H1 (cell line): ENCODE measurements at regions not wholly inside any gene's neighbourhood (a gene's known extent, or its start where the extent isn't known, plus 50 kb on each side); places are given as distances from the start of the nearest gene placed in this dataset.

Experiments
- CTCF ChIA-PET: fragments of 300-600 bp; sonication (Branson Sonifier 250); formaldehyde crosslinking; loops from one replicate; lab custom pipeline; 2021; ENCODE audit not compliant: partially characterized antibody; lab: Charles Lee
- POLR2A ChIA-PET: fragments of 300-600 bp; sonication (Branson Sonifier 250); formaldehyde crosslinking; loops from one replicate; lab custom pipeline; 2021; ENCODE audit warnings: inconsistent platforms; ENCODE audit not compliant: partially characterized antibody; lab: Charles Lee
- DNase-seq, 2 experiments: peaks; one replicate each; pipeline versions ENCODE4 v3.0.0 to v3.0.0-alpha.2; 2010 to 2022; ENCODE audit warnings: low spot score in 2 of 2, low read depth in 1 of 2, mixed read lengths in 1 of 2
- FAIRE-seq: peaks from 2 replicates; lab custom pipeline; 2011; peaks lifted over from hg19 to GRCh38; lab: Jason Lieb, UNC
- H2AFZ ChIP-seq: 2 replicates; pipeline ENCODE4 v1.8.1; 2012; ENCODE audit warnings: low read length, inconsistent platforms
- H2AK5ac ChIP-seq: 2 replicates; pipeline ENCODE4 v1.6.1; 2013; ENCODE audit warnings: low read depth, low read length
- H2BK120ac ChIP-seq: replicated peaks from 2 replicates; pipeline ENCODE3; 2013; ENCODE audit warnings: low read depth, low read length, inconsistent platforms
- H2BK12ac ChIP-seq: 2 replicates; pipeline ENCODE4 v1.6.1; 2013; ENCODE audit warnings: low read depth, low read length
- H2BK15ac ChIP-seq: 2 replicates; pipeline ENCODE4 v1.6.1; 2013; ENCODE audit warnings: low read length
- H2BK20ac ChIP-seq: 2 replicates; pipeline ENCODE4 v1.6.1; 2013; ENCODE audit warnings: low read length
- H2BK5ac ChIP-seq: 2 replicates; pipeline ENCODE4 v1.6.1; 2013; ENCODE audit warnings: low read depth, low read length
- H3K14ac ChIP-seq: 2 replicates; pipeline ENCODE4 v1.6.1; 2013; ENCODE audit warnings: inconsistent platforms; ENCODE audit not compliant: insufficient read length
- H3K18ac ChIP-seq: 2 replicates; pipeline ENCODE4 v1.6.1; 2013; ENCODE audit warnings: low read length; ENCODE audit errors: extremely low read depth
- H3K23ac ChIP-seq: 2 replicates; pipeline ENCODE4 v1.6.1; 2013; ENCODE audit warnings: inconsistent platforms; ENCODE audit not compliant: insufficient read length
- H3K23me2 ChIP-seq: 2 replicates; pipeline ENCODE4 v1.6.1; 2013; ENCODE audit warnings: low read depth, low read length
- H3K27ac ChIP-seq: 2 replicates; pipeline ENCODE4 v1.6.1; 2011; ENCODE audit warnings: low read depth, low read length, inconsistent platforms
- H3K27me3 ChIP-seq, 4 experiments: replicated peaks in 1 of 4; 1 replicate in 1 of 4; 2 replicates in 3 of 4; pipeline versions ENCODE4 v1.6.1 to v1.8.1; 2011 to 2013; ENCODE audit warnings: low read length in 3 of 4, mild to moderate bottlenecking in 3 of 4, inconsistent platforms in 2 of 4, mixed read lengths in 2 of 4, moderate library complexity in 1 of 4; ENCODE audit not compliant: control insufficient read depth in 3 of 4, insufficient read depth in 3 of 4; ENCODE audit errors: extremely low read depth in 1 of 4
- H3K36me3 ChIP-seq, 4 experiments: 2 replicates each; pipeline versions ENCODE4 v1.6.1 to v1.8.1; 2011 to 2013; ENCODE audit warnings: mild to moderate bottlenecking in 4 of 4, low read length in 3 of 4, moderate library complexity in 2 of 4, control low read depth in 1 of 4, inconsistent platforms in 1 of 4; ENCODE audit not compliant: insufficient read depth in 4 of 4, control insufficient read depth in 2 of 4
- H3K4ac ChIP-seq: replicated peaks from 2 replicates; pipeline ENCODE3; 2013; ENCODE audit warnings: low read length, low read depth, mixed read lengths, inconsistent platforms; ENCODE audit not compliant: insufficient read length
- H3K4me1 ChIP-seq, 4 experiments: replicated peaks in 1 of 4; 1 replicate in 1 of 4; 2 replicates in 3 of 4; pipeline versions ENCODE4 v1.6.1 to v1.8.1; 2011 to 2013; ENCODE audit warnings: low read length in 3 of 4, inconsistent platforms in 2 of 4, mixed read lengths in 1 of 4; ENCODE audit not compliant: insufficient read depth in 4 of 4, control insufficient read depth in 3 of 4
- H3K4me2 ChIP-seq, 2 experiments: 2 replicates each; pipeline versions ENCODE4 v1.6.1 to v1.8.1; 2011 to 2013; ENCODE audit warnings: low read depth in 2 of 2, low read length in 2 of 2, control low read depth in 1 of 2, inconsistent platforms in 1 of 2, mild to moderate bottlenecking in 1 of 2; ENCODE audit not compliant: insufficient read depth in 1 of 2
- H3K4me3 ChIP-seq, 4 experiments: fragments of 200-600, 300-600 bp in 1 of 4; sonication (generic), shearing (Covaris generic), sonication (Bioruptor Twin) in 1 of 4; 2 replicates each; pipeline versions ENCODE4 v1.5.1 to v1.8.1; 2011 to 2016; ENCODE audit warnings: low read length in 4 of 4, low read depth in 3 of 4, control low read depth in 2 of 4, inconsistent platforms in 2 of 4, mild to moderate bottlenecking in 2 of 4, mixed read lengths in 1 of 4, moderate library complexity in 1 of 4; ENCODE audit not compliant: insufficient read depth in 2 of 4; ENCODE audit errors: extremely low read depth in 1 of 4
- H3K56ac ChIP-seq: replicated peaks from 2 replicates; pipeline ENCODE3; 2013; ENCODE audit warnings: low read depth, mild to moderate bottlenecking, mixed read lengths, low read length, inconsistent platforms; ENCODE audit not compliant: insufficient read length
- H3K79me1 ChIP-seq: 2 replicates; pipeline ENCODE4 v1.6.1; 2013; ENCODE audit warnings: low read depth, low read length, control low read depth
- H3K79me2 ChIP-seq, 2 experiments: 2 replicates each; pipeline versions ENCODE4 v1.6.1 to v1.8.1; 2012 to 2013; ENCODE audit warnings: low read length in 2 of 2, mild to moderate bottlenecking in 2 of 2, inconsistent platforms in 1 of 2; ENCODE audit not compliant: insufficient read depth in 2 of 2, control insufficient read depth in 1 of 2
- H3K9ac ChIP-seq, 4 experiments: replicated peaks in 1 of 4; 1 replicate in 1 of 4; 2 replicates in 3 of 4; pipeline versions ENCODE4 v1.6.1 to v1.8.1; 2011 to 2013; ENCODE audit warnings: low read depth in 3 of 4, low read length in 3 of 4, control low read depth in 2 of 4, mild to moderate bottlenecking in 2 of 4, moderate library complexity in 2 of 4, inconsistent platforms in 1 of 4; ENCODE audit errors: extremely low read depth in 1 of 4
- H3K9me3 ChIP-seq, 2 experiments: 2 replicates each; pipeline versions ENCODE4 v1.6.1 to v1.8.1; 2012 to 2013; ENCODE audit warnings: mild to moderate bottlenecking in 2 of 2, moderate library complexity in 2 of 2, control low read depth in 1 of 2, inconsistent platforms in 1 of 2, low read depth in 1 of 2, low read length in 1 of 2, mixed read lengths in 1 of 2; ENCODE audit not compliant: insufficient read depth in 2 of 2
- H4K20me1 ChIP-seq, 2 experiments: replicated peaks in 1 of 2; 2 replicates each; pipeline versions ENCODE3 to v1.8.1; 2011 to 2013; ENCODE audit warnings: inconsistent platforms in 2 of 2, low read length in 2 of 2, mild to moderate bottlenecking in 1 of 2; ENCODE audit not compliant: insufficient read depth in 2 of 2, control insufficient read depth in 1 of 2
- H4K5ac ChIP-seq: 2 replicates; pipeline ENCODE4 v1.6.1; 2013; ENCODE audit warnings: low read length, low read depth, mixed read lengths, inconsistent platforms; ENCODE audit not compliant: insufficient read length
- H4K8ac ChIP-seq: 2 replicates; pipeline ENCODE4 v1.8.0; 2013; ENCODE audit warnings: mild to moderate bottlenecking, moderate library complexity, low read length, inconsistent platforms; ENCODE audit not compliant: insufficient read depth; ENCODE audit errors: extremely low read depth
- H4K91ac ChIP-seq: replicated peaks from 2 replicates; pipeline ENCODE3; 2013; ENCODE audit warnings: low read length, mixed read lengths, inconsistent platforms; ENCODE audit not compliant: insufficient read length
- BACH1 ChIP-seq: IDR thresholded peaks from 2 replicates; pipeline ENCODE4 v1.6.1; 2012; ENCODE audit warnings: low read length, improper control_type of control experiment
- BCL11A ChIP-seq, 2 experiments: IDR thresholded peaks; one replicate each; pipeline ENCODE4 v1.6.1; 2011; ENCODE audit warnings: low read depth in 2 of 2, low read length in 2 of 2, mild to moderate bottlenecking in 2 of 2
- CBX5 ChIP-seq: fragments of 300-800, 300-1000 bp; sonication (generic); IDR thresholded peaks from 2 replicates; pipeline ENCODE4 v1.7.1; 2016; ENCODE audit warnings: antibody characterized with exemption, low read length, low read depth
- CHD1 ChIP-seq: IDR thresholded peaks from 2 replicates; pipeline ENCODE4 v1.6.1; 2012; ENCODE audit warnings: low read depth, low read length, improper control_type of control experiment
- CREB1 ChIP-seq: IDR thresholded peaks from 2 replicates; pipeline ENCODE4 v1.6.1; 2012; ENCODE audit warnings: inconsistent platforms
- E2F6 ChIP-seq: IDR thresholded peaks from 2 replicates; pipeline ENCODE4 v1.6.1; 2012; ENCODE audit warnings: inconsistent platforms
- GTF2F1 ChIP-seq: IDR thresholded peaks from 2 replicates; pipeline ENCODE4 v1.6.1; 2012; ENCODE audit warnings: low read depth, low read length, improper control_type of control experiment, borderline replicate concordance
- JUN ChIP-seq: IDR thresholded peaks from 2 replicates; pipeline ENCODE4 v1.6.1; 2011; ENCODE audit warnings: low read depth, mild to moderate bottlenecking, improper control_type of control experiment, low read length
- KDM5A ChIP-seq: fragments of 200-600 bp; IDR thresholded peaks from 2 replicates; pipeline ENCODE4 v1.7.1; 2012; ENCODE audit warnings: mild to moderate bottlenecking, low read length, inconsistent platforms, mixed read lengths
- MAFK ChIP-seq: IDR thresholded peaks from 2 replicates; pipeline ENCODE4 v1.6.1; 2012; ENCODE audit warnings: low read depth, mild to moderate bottlenecking, improper control_type of control experiment, low read length
- MAX ChIP-seq: IDR thresholded peaks from 2 replicates; pipeline ENCODE4 v1.6.1; 2012; ENCODE audit warnings: inconsistent platforms
- POLR2AphosphoS5 ChIP-seq: IDR thresholded peaks from 2 replicates; pipeline ENCODE4 v1.6.1; 2011; ENCODE audit warnings: low read depth, low read length
- POU5F1 ChIP-seq: IDR thresholded peaks from 2 replicates; pipeline ENCODE4 v1.6.1; 2011; ENCODE audit warnings: low read depth, mild to moderate bottlenecking, low read length, moderate library complexity
- RAD21 ChIP-seq, 2 experiments: IDR thresholded peaks in 1 of 2; conservative IDR thresholded peaks in 1 of 2; 2 replicates each; pipeline ENCODE4 v1.6.1; 2011; ENCODE audit warnings: low read depth in 2 of 2, low read length in 2 of 2, improper control_type of control experiment in 1 of 2, inconsistent platforms in 1 of 2, mild to moderate bottlenecking in 1 of 2, moderate library complexity in 1 of 2
- TEAD4 ChIP-seq: IDR thresholded peaks from 2 replicates; pipeline ENCODE4 v1.6.1; 2012; ENCODE audit warnings: low read depth, low read length, inconsistent platforms, mixed read lengths
- WGBS, 2 experiments: shearing (Covaris generic) in 1 of 2; methylation state at CpG; one replicate each; pipeline versions ENCODE4 v1.1.6 to v1.1.7; 2013 to 2015; ENCODE audit warnings: low lambda C conversion rate in 2 of 2, mixed read lengths in 2 of 2, inconsistent platforms in 1 of 2, low coverage in 1 of 2, missing lambda C conversion rate in 1 of 2; ENCODE audit not compliant: insufficient replicate concordance in 2 of 2, insufficient coverage in 1 of 2, insufficient read length in 1 of 2; ENCODE audit errors: extremely low coverage in 1 of 2, missing lambda C conversion rate in 1 of 2; 5-methylcytosine and 5-hydroxymethylcytosine counted together

- no peak overlapping the region for H4K8ac ChIP-seq
- H3K4ac ChIP-seq = no peak overlapping the region
- no peak overlapping the region for H2BK120ac ChIP-seq
- 0 out of 2 replicates have a peak overlapping the region, but pooled peaks have one; percentile 42 for H2AK5ac ChIP-seq
- no peak overlapping the region for H4K5ac ChIP-seq
- H2AFZ ChIP-seq = peak overlapping the region; percentile 7; the same call in 1 of the 2 replicates
- WGBS, 2 experiments = 90% methylated on average over 6 of the region's 6 CpGs; no CpG with 5 or more reads in 1 of the 2 experiments
- FAIRE-seq = no peak
- H3K4me3 ChIP-seq = no peak overlapping the region
- H4K91ac ChIP-seq = no peak overlapping the region
- no peak overlapping the region for H3K18ac ChIP-seq
- no peak overlapping the region for H2BK15ac ChIP-seq
- H2BK20ac ChIP-seq = no peak overlapping the region
- peaks cover 0 to 4% of the 10 kb centered on the region in 2 experiments; a peak in 1 of 4 replicates for H3K9me3 ChIP-seq
- no peaks in the 10 kb centered on the region for H3K79me2 ChIP-seq
- POLR2A ChIA-PET = no interaction called here
- no peaks in the 10 kb centered on the region for H3K27me3 ChIP-seq
- H2BK5ac ChIP-seq = no peak overlapping the region
- H3K36me3 ChIP-seq = no peaks in the 10 kb centered on the region; a peak in 1 of 8 replicates
- H4K20me1 ChIP-seq = no peaks in the 10 kb centered on the region
- H3K9ac ChIP-seq = no peak overlapping the region
- H3K23ac ChIP-seq = no peak overlapping the region
- no peaks in the 10 kb centered on the region for H3K23me2 ChIP-seq
- no peak for DNase-seq
- no peak overlapping the region for H3K14ac ChIP-seq
- peaks cover 0 to 11% (median 2%) of the 10 kb centered on the region in 4 experiments; a peak in 4 of 7 replicates for H3K4me1 ChIP-seq
- no peaks in the 10 kb centered on the region for H3K79me1 ChIP-seq
- H3K56ac ChIP-seq = no peak overlapping the region
- peak overlapping the region; percentile 64; the same call in 1 of the 2 replicates for H2BK12ac ChIP-seq
- no peak overlapping the region for H3K27ac ChIP-seq
- no peak overlapping the region for H3K4me2 ChIP-seq
- CTCF ChIA-PET = no interaction called here
- TF ChIP-seq GTF2F1 (no peak), MAX (no peak), JUN (no peak), CHD1 (no peak), CREB1 (no peak), RAD21 (IDR thresholded peaks at IDR 0.05 in 1 of 2, conservative IDR thresholded peaks at IDR 0.05 in 1 of 2; ENCODE audit: low read depth in 2 of 2, low read length in 2 of 2) (no peak), CBX5 (no peak), E2F6 (no peak), TEAD4 (no peak), BCL11A (IDR thresholded peaks at IDR 0.05; ENCODE audit: low read depth in 2 of 2, low read length in 2 of 2) (no peak), POLR2AphosphoS5 (no peak), MAFK (no peak), KDM5A (no peak), BACH1 (no peak), POU5F1 (no peak)
These were observed 146.1 kb upstream of the LPP start for GRCh38 chr3:188007897-188008296.
